Ureter (tissue), 1 donor: ENCODE measurements at regions not wholly inside any gene's neighbourhood (a gene's known extent, or its start where the extent isn't known, plus 50 kb on each side); places are given as distances from the start of the nearest gene placed in this dataset.
"Not testable (repeated sequence)": the region's sequence is repeated elsewhere in the genome, so short reads cannot be mapped to it uniquely, and the experiment has no call there.

ENCODE experiments used
- DNase-seq: peaks from one replicate; pipeline ENCODE4 v3.0.0-alpha.2; 2020; ENCODE audit warnings: low spot score
- donor health status: DM: yes; HTN: yes; CAD: no.

DNA sequence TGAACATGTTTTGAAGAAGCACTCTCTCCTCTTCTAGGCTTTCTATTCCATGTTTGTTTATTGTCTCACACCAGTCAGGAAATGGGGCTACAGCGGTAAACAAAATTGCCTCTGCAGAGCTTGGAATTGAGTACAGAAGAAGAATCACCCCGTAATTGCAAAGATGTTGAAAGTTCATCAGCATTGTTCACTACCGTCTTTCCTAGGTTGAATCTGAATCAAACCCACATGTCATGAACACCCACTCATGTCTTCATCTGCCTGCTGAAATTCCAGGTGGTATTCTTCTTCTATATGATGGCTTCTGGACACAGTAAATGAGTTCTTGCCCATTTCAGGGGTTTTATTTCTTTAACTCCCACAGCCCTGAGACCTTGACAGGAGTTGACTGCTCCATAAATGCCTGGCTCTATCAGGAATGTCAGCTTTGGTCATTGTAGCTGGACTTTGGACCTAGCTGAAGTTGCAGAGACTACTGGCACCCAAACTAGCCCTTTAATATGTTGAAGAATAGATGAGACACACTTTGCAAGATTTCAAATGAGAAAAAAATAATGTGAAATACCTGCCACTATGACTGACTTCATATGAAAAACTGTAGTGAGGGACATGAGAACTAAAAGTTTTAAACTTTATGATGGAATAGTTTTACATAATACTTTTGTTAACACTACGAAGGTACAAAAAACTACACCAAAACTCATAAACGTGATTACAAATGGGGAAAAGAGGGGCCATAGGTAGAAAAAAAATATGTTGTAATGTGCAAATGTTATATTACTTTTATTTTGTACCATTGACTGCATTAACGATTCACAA, 1235.3 kb upstream of the ZEB2 start:
- DNase-seq, result no peak

DNA sequence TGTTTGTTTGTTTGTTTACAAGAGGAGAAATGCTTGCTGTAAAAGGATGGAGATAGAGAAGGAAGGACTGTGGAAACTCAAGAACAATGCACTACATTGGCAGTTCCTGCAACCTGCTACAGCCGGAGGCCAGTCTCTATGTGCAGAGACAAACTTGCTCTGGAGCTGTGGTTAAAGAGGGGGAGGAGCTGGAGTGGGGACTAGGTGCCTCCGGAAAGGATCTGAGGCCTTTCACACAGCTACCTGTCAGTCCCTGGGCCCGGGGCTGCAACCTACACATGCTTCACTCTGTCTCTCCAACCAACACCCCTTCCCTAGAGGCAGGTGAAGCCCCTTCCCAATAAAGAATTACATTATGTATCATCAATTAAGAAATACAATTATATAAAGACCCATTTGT, 1234.0 kb upstream of the ZEB2 start:
- DNase-seq, result no peak

DNA sequence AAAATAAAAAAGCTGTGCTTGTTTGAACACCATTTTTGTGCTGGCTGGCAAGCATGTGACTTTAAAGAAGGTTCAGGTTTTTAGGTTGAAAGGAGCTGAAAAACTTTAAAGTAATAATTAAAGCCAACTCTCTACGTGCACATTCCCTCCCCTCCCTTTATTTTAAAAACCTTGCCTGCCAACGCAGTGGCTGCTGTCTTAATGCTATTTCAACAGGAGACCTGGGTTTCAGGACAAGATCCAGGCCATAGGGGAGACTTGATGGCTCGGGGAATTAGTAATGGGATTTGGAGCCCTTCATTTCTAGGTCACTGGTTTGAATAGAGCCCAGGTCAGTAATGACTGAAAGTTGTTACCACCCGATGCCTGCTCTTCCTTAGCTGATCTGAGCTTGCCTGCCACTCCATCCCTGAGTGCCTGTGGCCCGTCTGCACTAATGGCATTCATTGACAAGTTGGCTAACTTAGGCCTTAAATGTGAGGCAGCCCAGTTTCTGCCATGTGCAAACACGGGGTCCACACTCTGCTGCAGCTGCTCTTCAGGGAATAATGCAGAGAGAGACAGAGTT, 1233.2 kb upstream of the ZEB2 start:
- DNase-seq, result no peak

DNA sequence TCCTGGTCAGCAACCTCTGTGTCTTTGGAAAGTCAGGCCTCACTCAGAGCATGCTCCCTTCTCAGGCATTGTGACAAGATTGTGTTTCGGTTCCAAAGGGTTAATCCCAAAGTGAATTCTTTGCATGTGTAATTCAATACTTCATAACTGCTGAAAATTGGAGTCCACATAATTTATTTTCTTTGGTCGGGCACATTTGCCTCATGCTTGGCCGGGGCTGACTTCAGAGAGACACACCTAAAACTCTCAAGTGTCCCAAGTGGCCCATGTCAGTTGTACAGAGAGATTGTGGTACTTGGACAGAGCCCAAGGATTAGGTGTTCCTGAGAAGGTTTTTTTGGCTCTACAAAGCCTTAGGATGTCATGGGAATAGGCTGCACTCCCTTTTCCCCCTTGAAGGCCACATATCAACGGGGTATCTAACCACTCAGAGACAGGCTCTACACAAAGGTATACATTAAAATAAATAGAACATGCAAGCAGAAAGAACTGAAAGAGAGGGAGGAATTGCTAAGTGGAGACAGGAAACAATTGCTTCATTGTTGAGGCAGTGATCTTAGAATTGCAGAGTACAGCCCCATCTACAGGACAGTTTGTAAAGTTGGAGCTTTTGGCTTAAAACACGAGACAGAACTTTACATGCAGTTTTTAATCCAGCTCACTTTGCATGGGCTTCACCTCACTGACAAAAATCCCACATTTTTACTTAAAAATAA, 1232.3 kb upstream of the ZEB2 start:
- DNase-seq, result no peak

DNA sequence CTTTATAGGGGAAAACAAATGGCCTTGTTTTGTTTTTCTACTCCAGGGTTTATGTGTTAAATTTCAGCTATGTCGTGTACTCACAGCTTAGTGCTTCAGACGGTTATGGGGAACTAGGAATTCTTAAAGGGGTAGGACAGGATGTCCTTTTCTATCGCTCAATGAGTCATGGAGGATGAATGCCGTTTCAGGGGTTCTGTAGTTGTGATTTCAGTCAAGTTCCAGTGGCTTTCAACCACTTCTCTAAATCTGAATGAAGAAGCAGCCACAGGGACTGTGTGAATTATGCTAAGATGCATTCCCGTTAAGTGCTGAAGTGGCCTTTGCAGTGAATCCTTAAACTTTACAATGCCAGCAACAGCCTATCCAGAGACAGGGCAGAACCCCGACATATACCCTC, 1231.7 kb upstream of the ZEB2 start:
- DNase-seq, result no peak

DNA sequence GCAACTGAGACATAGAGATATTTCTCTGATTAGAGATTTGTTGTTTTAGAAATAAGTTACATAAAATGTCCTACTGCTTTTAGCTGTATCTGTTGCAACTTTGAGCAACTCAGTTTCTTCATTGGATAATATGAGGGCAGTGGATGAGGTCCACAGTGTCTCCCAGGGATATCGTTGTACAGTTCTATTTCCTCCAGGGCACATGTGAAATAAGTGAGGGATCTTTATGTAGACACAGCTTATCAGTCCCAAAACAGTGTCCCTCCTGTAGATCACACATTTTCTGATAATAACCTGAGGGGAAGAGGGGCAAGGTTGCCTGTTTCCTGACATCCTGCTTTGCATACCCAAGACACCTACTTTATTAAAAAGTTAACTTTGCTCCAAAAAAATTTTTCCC, 1231.2 kb upstream of the ZEB2 start:
- DNase-seq, result no peak

DNA sequence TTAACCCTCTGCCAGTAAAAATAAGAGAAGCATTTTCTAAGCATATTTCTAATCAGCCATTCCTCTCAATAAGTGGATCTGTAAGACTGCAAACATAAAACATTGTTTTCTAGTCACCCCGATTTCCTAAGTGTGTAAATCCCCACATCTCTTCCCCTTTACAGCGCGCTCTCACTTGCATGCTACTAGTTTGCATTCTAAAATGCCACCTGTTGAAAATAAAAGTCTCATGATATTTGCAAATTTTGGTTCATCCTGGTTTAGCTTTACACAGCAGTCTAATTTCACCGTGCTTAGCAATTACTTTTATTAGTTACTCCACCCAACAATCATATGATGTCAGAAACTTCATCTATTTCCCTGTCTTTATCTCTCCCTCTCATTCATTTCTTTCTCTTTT, 1230.7 kb upstream of the ZEB2 start:
- no peak for DNase-seq

DNA sequence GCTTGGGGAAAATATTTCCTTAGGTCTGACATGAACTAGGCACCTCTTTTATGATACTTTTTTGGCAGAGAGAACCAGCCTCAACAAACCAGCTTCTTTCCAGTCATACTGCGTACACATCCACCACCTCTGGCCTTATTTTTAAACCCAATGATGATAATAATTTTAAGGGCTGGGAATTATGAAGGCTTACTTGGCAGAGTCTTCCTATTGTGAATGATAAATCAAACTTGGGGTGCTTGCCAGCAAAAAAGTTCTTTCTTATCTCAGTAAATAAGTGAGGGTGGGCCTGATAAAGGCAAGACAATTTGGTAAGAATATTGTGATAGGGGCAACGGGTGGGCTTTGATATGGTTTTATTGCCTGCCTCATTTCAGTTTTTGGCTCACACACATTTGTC, 1230.2 kb upstream of the ZEB2 start:
- DNase-seq, result no peak

DNA sequence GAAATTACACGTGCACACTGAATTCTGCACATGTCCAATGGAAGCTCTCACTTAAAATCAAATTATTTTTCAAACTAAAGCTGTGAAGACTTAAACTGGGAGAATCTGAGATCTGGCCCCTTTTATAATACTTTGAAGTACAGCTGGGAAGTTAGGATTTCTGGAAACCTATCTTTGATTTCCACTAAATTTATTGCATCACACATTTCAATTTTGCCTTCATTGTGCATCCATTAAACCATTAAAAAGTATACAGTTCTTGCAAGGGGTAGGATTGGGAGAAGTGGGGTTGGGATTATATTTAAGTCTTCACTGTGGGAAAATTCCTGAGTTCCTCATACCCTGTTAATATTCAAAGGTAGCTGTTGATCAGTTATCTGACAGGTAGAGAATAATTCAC, 1229.6 kb upstream of the ZEB2 start:
- no peak for DNase-seq

DNA sequence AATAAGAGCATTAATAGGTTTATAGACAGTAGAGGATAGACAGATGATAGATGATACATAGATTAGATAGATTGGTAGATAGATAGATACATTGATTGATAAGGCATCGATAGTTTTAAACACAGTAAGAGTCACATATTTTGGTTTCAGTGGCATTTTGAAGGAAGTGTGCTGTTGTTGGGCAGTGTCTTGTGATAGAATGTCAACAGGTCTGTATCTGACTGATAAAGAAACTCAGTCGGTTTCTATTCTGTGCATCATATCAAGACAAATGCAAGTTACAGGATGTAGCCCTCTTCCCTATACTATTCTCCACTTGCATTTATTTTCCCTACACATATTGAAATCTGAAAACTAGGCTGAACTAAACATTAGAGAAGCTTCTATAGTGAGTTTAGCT, 1229.0 kb upstream of the ZEB2 start:
- no peak for DNase-seq

DNA sequence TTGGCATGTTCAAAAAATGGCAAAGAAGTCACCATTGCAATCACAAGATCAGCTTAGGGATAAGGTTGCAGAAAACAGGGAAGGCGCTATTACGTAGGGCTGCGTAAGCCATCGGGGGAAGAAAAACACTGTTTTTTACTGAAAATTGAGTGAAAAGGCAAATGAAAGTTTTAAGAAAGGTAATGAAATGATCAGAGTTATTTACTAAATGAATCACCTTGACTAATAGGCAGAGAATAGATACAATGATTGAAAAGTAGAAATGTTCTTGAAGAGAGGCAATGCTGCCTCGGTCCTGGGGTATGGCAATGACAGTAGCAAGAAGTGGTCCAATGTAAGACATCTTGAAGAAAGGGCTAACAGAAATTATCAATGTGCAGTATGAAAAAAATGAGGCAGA, 1227.8 kb upstream of the ZEB2 start:
- DNase-seq, result no peak

DNA sequence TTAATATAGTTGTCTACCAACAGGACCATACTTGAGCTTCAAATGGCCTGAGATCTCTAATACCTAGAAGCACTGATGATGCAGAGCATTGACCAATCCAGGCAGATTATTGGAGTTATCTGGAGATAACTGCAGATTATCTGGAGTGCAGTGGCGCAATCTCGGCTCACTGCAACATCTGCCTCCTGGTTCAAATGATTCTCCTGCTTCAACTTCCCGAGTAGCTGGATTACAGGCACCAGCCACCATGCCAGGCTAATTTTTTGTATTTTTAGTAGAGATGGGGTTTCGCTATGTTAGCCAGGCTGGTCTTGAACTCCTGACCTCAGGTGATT, 1225.4 kb upstream of the ZEB2 start:
- not testable (repeated sequence) for DNase-seq

DNA sequence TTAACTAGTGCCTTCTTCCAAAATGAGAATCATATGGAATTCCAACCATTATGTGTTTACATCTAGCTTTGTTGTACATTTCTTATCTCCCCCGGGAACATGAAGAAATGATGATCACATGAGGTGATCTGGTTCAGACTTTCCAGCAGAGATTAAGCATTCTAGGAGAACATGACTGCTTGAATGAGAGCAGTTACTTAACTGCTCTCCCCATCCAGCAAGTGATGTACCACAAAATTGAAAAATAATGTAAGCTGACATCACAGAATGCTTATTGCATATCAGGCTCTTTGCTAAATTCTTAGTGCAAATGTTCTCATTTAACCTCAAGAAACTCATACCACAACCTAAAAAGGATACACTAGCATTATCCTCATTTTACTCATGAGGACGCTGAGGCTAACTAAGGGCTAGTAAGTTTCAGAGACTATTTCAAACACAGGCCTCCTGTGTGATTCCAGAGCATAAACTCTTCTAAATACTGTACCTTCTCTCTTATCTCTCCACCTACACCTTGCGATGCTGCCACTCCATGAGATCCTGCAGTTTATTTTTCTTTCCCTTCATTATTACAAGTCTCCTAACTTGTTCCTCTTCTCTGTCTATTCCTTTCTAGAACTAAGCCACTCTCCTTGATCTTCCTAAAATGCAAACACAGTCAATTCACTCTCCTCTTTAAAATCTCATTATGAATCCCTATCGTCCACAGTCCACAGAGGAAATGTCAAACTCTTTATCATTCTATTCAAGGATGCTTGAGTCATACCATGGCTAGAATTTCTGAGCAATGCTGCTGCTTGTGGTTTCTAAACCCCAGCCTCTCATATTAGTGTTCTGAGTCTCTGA, 1224.8 kb upstream of the ZEB2 start:
- no peak for DNase-seq

DNA sequence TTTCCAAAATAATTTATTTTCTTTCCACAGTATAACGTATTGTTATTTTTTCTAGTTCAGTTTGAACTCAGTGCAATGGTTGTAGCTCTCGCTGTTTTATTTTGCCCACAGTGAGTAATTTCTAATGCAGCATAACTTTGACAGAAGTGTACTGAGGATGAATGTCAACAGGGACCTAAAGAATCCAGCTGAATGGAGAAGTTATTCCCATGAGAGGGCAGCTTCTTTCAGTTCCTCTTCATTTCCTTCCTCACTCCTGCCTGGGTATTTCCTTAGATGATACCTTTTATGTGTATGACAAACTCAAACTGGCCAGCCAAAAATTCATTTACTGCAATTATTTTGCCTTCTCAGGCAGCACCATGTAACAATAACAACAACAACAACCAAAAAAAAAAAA, 1223.1 kb upstream of the ZEB2 start:
- DNase-seq, result no peak

DNA sequence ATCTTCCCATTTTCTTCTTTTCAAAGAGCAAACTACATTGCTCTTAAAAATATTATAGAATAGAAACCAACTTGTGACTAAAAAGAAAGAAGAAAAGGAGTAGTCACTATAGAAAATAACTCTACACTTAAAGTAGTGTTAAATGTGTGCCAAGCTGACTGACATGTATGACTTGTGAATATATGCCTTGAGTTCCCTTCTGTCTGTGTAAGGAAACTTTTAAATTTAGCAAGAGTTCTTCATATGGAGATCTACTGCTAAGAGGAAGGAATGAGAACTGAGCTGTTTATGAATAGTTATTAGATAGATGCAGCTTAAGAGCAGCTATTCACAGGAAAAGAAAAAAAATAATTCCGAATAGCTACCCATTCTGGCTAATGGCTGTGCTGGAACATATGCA, 1221.7 kb upstream of the ZEB2 start:
- no peak for DNase-seq

DNA sequence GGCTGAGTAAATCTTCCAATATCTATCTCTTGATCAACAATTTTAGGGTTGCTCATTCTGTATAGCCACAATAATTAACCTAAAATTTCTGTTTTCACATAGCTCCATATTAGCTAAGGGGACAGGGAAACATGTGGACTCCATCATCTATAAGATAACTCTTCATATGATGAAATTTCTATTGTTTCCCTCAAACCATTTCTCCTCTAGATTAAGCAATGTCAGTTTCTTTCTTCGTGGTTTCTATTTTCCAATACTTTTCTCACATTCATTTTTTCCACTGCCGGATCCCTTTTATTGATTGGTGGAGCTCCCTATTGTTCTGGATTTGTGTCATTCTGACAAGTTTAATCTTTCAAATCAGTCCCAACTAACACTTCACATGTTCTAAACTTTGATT, 1221.3 kb upstream of the ZEB2 start:
- no peak for DNase-seq

DNA sequence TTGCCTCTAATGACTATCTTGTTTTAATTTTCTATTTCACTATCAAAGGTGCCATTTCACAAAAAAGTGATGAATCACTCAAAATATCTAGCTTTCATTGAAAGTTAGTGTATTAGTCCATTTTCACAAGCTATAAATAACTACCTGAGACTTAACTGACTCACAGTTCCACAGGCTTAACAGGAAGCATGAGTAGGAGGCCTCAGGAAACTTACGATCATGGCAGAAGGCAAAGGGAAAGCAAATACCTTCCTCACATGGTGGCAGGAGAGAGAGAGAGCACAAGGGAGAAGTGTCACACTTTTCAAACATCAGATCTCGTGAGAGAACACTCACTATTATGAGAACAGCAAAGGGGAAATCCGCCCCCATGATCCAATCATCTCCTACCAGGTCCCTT, 1220.4 kb upstream of the ZEB2 start:
- no peak for DNase-seq

DNA sequence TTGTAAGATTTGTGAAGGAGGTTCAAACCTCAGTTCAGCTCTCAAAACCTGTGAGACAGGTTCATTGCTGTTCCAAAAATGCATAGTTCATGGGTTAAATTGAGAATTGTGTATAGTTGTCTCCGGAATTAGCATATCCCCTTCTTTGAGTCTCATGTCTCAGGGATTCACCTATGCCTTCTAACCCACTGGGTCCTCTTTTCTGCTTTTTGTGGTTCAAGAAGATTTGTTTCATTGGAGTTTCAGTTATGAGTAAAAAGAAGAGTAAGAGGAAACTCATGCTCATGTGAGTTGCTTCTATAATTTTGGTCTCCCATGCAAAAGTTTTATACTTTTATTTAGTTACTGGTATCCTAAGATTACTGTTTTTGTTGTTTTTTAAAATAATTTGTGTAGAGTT, 1219.8 kb upstream of the ZEB2 start:
- DNase-seq, result no peak

DNA sequence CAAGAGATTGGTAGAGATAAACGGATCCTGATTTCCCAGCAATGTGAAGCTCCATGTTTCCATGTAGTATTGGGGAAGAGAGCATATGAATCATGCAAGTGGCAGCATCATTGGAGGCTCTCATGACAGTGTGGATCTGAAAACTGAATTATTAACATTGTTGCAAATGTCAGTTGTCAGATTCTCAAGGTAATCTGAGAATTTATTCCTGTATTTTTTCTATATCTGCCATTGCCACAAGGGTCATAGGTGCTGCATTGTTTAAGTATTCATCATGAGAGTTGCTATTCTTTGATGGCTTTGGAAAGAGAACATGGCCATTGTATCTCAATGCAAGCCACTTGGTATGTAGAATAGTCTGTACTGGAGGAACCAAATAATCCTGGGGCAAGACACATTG, 1217.0 kb upstream of the ZEB2 start:
- DNase-seq, result no peak

DNA sequence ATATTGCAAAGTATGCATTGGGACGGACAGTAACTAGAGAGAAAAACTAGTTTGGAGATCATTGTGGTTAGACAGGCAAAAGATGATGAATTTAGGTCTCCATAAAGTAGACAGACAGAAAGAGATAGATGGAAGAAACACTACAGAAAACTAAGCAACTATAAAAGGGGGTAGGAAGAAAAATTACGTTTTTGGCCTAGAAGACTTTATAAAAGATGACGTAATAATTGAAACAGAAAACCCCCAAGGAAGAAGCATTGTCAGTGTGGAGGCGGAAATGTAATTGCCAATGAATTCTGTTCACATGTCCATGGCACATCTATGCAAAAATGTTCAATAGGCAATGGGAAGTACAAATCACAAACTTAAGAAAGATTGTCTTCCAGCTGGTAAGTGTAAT, 1211.5 kb upstream of the ZEB2 start:
- DNase-seq, result no peak

DNA sequence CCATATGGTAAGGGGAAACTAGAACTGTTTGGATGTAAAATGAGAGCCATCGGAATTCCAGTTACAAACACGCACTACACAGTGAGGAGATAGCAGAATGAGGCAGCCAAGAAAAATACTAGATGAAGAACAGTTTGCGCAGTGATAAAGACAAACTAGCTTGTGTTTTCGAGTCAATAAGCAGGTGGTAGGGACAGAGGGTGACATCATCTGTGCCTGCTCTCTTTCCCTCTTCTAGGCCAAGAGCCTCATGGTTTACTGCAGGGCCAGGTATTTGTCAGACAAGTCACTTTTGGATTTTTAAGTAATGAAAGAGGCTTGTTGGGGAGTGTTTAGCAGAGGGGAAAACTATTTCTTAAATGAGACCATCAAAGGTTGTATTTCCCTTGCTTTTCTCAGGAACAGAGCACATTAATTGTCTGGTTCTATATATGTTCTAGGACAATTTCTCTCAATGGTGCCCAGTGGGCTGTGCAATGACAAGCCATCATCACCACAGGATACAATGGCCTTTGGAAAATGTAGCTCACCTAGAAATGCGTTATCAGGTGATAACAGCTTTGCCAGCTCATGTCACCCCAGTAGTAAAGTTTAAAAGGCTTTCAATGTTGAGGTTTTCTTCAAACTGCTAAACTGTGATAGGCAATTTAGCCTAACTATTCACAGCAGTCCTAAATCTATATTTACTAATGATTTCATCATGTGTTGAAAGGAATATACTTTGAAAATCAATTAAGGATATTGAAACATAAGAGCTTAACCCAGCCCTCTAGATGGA, 1210.3 kb upstream of the ZEB2 start:
- no peak for DNase-seq

DNA sequence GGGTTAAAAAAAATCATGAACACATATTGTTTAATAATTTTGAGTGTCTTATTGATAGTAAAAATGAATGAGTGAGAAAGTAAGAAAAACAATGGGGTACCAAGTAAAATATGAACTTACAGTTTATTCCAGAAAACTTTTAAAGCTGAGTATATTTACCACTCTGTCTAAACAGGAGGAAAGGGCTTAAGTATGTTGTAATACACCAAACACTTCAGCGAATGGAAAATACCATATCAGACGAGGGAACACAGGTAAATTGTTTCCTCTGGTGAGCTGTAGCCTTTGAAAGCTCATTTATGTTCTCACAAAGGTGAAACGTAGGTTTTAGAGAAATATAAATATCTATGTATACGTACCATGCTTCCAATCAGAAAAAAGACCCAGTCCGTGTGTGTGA, 1209.6 kb upstream of the ZEB2 start:
- no peak for DNase-seq
